Neutrophil (primary cell): ENCODE measurements at regions not wholly inside any gene's neighbourhood (a gene's known extent, or its start where the extent isn't known, plus 50 kb on each side); places are given as distances from the start of the nearest gene placed in this dataset.

ENCODE experiments used
- H3K27ac ChIP-seq: fragments of 200-600 bp; sonication (generic); 2 replicates; pipeline ENCODE4 v1.5.1; 2016; ENCODE audit warnings: mild to moderate bottlenecking, moderate library complexity
- H3K27me3 ChIP-seq: fragments of 200-600 bp; sonication (generic); 2 replicates; pipeline ENCODE4 v1.6.0; 2016; ENCODE audit warnings: mild to moderate bottlenecking
- H3K36me3 ChIP-seq: fragments of 200-600 bp; sonication (generic); 2 replicates; pipeline ENCODE4 v1.5.1; 2017
- H3K4me1 ChIP-seq, 2 experiments: fragments of 200-600 bp in 1 of 2; sonication (generic) in 1 of 2; 1 replicate in 1 of 2; 2 replicates in 1 of 2; pipeline versions ENCODE4 v1.5.1 to v1.6.1; 2013 to 2016; ENCODE audit warnings: low read depth in 1 of 2, low read length in 1 of 2, mild to moderate bottlenecking in 1 of 2, moderate library complexity in 1 of 2; ENCODE audit not compliant: control insufficient read depth in 1 of 2, insufficient read depth in 1 of 2
- H3K4me3 ChIP-seq, 2 experiments: fragments of 200-600 bp in 1 of 2; sonication (generic) in 1 of 2; 1 replicate in 1 of 2; 2 replicates in 1 of 2; pipeline ENCODE4 v1.5.1; 2013 to 2016; ENCODE audit warnings: low read depth in 1 of 2, low read length in 1 of 2, mild to moderate bottlenecking in 1 of 2, moderate library complexity in 1 of 2
- H3K9me3 ChIP-seq: fragments of 200-600 bp; sonication (generic); 2 replicates; pipeline ENCODE4 v1.5.1; 2016
- TF ChIP-seq, protein P1 (sequence below): fragments of 200-600 bp; sonication (generic); IDR thresholded peaks from 2 replicates; pipeline ENCODE4 v1.5.1; 2016; ENCODE audit warnings: antibody characterized with exemption

DNA sequence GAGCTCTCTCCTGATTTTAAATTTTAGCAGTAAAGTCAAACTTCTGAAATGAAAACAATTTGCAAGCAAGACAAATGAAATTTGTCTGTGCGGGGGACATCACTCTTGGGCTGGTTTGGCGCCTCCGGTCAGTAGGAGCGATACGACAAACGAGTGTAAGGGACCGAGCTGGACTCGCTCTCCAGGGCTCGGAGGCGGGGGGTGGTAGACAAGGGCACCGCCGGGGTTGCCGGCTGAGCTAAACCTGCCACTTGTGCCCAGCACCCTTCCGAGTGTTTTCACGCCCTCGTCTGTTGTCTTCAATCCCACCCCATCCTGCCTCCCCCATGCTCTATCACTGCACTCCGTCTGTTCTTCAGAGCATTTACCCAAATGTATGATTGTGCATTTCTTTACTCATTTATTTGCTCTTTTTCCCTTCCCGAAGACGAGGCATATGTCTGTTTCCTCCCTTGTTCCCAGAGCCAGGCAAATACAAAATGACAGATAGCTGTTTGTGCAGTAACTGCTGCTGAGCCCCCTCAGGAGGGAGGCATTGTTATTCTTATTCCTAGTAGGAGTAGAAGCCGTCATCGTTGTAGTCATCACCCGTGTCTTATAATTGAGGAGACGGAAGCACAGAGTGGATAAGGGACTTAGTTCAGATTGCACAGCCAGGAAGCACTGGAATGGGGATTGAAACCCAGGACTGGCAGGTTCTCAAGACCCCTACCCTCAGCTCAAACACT lies 62.8 kb upstream of the APCDD1L start:
- H3K4me3 ChIP-seq = no peak overlapping the region
- H3K36me3 ChIP-seq = no peaks in the 10 kb centered on the region
- no peak overlapping the region for H3K27ac ChIP-seq
- no peaks in the 10 kb centered on the region for H3K9me3 ChIP-seq
- no peaks in the 10 kb centered on the region for H3K4me1 ChIP-seq
- TF ChIP-seq, protein P1, sequence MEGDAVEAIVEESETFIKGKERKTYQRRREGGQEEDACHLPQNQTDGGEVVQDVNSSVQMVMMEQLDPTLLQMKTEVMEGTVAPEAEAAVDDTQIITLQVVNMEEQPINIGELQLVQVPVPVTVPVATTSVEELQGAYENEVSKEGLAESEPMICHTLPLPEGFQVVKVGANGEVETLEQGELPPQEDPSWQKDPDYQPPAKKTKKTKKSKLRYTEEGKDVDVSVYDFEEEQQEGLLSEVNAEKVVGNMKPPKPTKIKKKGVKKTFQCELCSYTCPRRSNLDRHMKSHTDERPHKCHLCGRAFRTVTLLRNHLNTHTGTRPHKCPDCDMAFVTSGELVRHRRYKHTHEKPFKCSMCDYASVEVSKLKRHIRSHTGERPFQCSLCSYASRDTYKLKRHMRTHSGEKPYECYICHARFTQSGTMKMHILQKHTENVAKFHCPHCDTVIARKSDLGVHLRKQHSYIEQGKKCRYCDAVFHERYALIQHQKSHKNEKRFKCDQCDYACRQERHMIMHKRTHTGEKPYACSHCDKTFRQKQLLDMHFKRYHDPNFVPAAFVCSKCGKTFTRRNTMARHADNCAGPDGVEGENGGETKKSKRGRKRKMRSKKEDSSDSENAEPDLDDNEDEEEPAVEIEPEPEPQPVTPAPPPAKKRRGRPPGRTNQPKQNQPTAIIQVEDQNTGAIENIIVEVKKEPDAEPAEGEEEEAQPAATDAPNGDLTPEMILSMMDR = no peak
- peaks cover 3% of the 10 kb centered on the region for H3K27me3 ChIP-seq

DNA sequence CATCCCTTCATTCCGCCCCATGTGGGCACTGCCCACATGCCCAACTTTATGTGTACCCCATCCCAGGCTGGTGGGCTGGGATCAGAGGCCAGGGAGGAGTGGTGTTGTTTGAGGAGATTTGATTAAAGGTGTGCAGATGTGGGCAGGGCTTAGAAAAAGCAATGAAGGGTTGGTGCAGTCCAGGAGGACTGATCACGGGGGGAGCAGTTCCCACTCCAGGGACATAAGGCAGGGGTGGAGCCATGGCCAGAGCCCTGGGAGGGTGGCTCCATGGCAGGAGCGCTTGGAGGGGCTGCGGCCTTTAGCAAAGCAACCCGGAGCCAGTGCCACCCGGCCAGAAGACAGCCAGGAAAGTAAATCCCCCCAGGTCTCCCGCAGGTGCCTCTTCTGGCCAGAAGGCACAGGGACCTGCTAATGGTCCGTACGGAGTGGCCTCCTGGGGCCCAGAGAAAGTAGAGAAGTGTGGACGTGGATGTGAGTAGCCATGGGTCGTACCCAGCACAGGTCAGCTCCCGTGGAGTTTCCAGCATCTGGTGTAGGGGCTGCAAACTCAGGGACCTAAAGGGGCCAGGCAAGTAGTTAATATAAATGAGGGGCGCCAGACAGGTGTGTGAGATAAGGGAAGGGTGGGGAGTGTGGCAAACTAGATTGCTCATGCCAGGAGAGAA lies 62.1 kb upstream of the APCDD1L start:
- TF ChIP-seq, protein P1 = no peak
- Histone ChIP-seq H3K36me3 (no peaks in the 10 kb centered on the region), H3K4me3 (no peak overlapping the region), H3K4me1 (no peaks in the 10 kb centered on the region), H3K9me3 (no peaks in the 10 kb centered on the region), H3K27ac (no peak overlapping the region), H3K27me3 (peaks cover 3% of the 10 kb centered on the region)

GRCh38 chr20:58576603-58576970 lies 61.4 kb upstream of the APCDD1L start:
- TF ChIP-seq, protein P1 = no peak
- Histone ChIP-seq H3K27ac (no peak overlapping the region), H3K27me3 (peaks cover 3% of the 10 kb centered on the region), H3K4me1 (no peaks in the 10 kb centered on the region), H3K36me3 (no peaks in the 10 kb centered on the region), H3K9me3 (no peaks in the 10 kb centered on the region), H3K4me3 (no peak overlapping the region)

GRCh38 chr20:58575776-58576602 lies 60.8 kb upstream of the APCDD1L start:
- Histone ChIP-seq H3K36me3 (no peaks in the 10 kb centered on the region), H3K27ac (no peak overlapping the region), H3K4me3 (no peak overlapping the region), H3K27me3 (peaks cover 3% of the 10 kb centered on the region), H3K4me1 (no peaks in the 10 kb centered on the region), H3K9me3 (no peaks in the 10 kb centered on the region)
- TF ChIP-seq, protein P1 = no peak

DNA sequence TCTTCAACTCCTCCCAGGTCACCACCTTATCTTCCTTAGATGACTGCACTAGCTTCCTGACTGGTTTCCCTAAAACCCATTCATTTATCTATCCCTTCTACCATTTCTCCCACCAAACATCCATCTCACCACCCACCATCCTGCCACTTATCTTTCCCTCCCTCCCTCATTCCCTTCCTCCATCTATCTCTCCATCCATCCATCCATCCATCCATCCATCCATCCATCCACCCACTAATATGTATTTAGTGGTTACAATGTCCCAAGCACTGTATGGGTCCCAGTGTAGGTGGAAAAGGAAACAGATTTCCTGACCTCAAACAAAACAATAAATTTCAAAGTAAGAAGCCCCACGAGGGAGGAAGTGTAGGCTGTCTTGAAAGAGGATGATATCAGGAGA lies 59.3 kb upstream of the APCDD1L start:
- TF ChIP-seq, protein P1 = no peak
- Histone ChIP-seq H3K4me1 (peaks cover 0 to 3% of the 10 kb centered on the region in 2 experiments), H3K27ac (no peak overlapping the region), H3K4me3 (no peak overlapping the region), H3K27me3 (peaks cover 3% of the 10 kb centered on the region), H3K36me3 (no peaks in the 10 kb centered on the region), H3K9me3 (no peaks in the 10 kb centered on the region)
